Astrocyte of the spinal cord (primary cell): ENCODE measurements at regions not wholly inside any gene's neighbourhood (a gene's known extent, or its start where the extent isn't known, plus 50 kb on each side); places are given as distances from the start of the nearest gene placed in this dataset.

Source experiments
- DNase-seq: peaks from one replicate; pipeline ENCODE4 v3.0.0; 2011; ENCODE audit warnings: low read depth, low spot score
- H3K4me3 ChIP-seq: 2 replicates; pipeline ENCODE4 v1.5.1; 2011; ENCODE audit warnings: low read depth, mild to moderate bottlenecking, low read length, moderate library complexity
- in situ Hi-C: cut with HindIII; loops from 2 replicates; pipeline ENCODE4 v1.10.0; 2017; ENCODE audit warnings: low sequenced_read_pairs
- TF ChIP-seq, protein P1 (sequence below): IDR thresholded peaks from 2 replicates; pipeline ENCODE4 v1.5.1; 2012; ENCODE audit warnings: low read depth, mild to moderate bottlenecking, low read length, inconsistent platforms

- no peak for DNase-seq
- in situ Hi-C loops = no loop called here
- no peak overlapping the region for H3K4me3 ChIP-seq
- TF ChIP-seq, protein P1, sequence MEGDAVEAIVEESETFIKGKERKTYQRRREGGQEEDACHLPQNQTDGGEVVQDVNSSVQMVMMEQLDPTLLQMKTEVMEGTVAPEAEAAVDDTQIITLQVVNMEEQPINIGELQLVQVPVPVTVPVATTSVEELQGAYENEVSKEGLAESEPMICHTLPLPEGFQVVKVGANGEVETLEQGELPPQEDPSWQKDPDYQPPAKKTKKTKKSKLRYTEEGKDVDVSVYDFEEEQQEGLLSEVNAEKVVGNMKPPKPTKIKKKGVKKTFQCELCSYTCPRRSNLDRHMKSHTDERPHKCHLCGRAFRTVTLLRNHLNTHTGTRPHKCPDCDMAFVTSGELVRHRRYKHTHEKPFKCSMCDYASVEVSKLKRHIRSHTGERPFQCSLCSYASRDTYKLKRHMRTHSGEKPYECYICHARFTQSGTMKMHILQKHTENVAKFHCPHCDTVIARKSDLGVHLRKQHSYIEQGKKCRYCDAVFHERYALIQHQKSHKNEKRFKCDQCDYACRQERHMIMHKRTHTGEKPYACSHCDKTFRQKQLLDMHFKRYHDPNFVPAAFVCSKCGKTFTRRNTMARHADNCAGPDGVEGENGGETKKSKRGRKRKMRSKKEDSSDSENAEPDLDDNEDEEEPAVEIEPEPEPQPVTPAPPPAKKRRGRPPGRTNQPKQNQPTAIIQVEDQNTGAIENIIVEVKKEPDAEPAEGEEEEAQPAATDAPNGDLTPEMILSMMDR = no peak
Observed at GRCh38 chr6:150661216-150662007, 61.7 kb downstream of the PLEKHG1 start.

DNA sequence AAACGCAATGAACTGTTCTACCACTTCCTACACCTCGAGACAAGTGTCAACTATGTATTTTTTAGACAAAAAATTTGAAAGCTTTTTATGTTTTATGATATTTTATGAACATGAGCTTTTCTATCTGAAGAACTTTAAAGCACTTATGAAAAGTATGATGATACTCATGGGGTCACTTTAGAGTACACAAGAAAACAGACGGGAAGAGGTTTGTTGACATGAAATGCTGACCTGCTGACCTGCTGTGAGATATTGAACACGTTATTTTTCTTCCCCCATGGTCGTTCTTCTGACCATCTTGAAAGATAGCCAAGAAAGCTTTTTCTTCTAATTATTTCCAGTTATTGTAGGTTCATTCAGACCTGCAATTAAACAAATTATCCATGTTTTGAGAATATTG lies 63.1 kb downstream of the PLEKHG1 start:
- DNase-seq = no peak
- in situ Hi-C loops = no loop called here
- no peak overlapping the region for H3K4me3 ChIP-seq
- TF ChIP-seq, protein P1 = no peak

DNA sequence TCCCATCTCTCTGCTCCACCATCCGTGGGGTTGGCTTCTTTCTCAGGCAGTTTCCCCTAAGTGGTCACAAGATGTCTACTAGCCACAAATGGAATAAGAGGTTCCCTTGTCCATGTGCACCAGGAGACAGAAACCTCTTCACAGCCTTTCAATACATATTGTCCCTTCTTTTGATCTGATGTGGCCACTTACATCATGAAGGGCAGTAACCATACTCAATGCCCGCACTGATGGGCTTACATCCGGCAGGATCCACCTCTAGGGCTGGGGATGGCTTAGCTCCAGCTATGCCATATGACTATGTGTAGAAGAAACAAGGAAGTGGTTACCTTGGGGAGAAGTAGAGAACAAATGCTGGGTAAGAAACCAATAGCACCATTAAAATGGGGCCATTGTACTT lies 64.4 kb downstream of the PLEKHG1 start:
- no peak overlapping the region for H3K4me3 ChIP-seq
- in situ Hi-C loops = no loop called here
- no peak for DNase-seq
- TF ChIP-seq, protein P1 = no peak

GRCh38 chr6:150666071-150666470 lies 66.4 kb downstream of the PLEKHG1 start:
- in situ Hi-C loops = no loop called here
- TF ChIP-seq, protein P1 = no peak
- DNase-seq = peak; percentile 73
- no peak overlapping the region for H3K4me3 ChIP-seq

GRCh38 chr6:150667359-150667758 lies 67.7 kb downstream of the PLEKHG1 start:
- H3K4me3 ChIP-seq = no peak overlapping the region
- DNase-seq = no peak
- TF ChIP-seq, protein P1 = no peak
- in situ Hi-C loops = no loop called here

GRCh38 chr6:150667977-150668716 lies 68.5 kb downstream of the PLEKHG1 start:
- DNase-seq = peak; percentile 90
- in situ Hi-C loops = no loop called here
- TF ChIP-seq, protein P1 = peak; percentile 38
- H3K4me3 ChIP-seq = no peak overlapping the region
